Thyroid gland (tissue), 4 donors: ENCODE measurements at regions not wholly inside any gene's neighbourhood (a gene's known extent, or its start where the extent isn't known, plus 50 kb on each side); places are given as distances from the start of the nearest gene placed in this dataset.

Source experiments
- DNase-seq, 2 donors: peaks; one replicate each; pipeline ENCODE4 v3.0.0-alpha.2; 2019
- H3K27ac ChIP-seq, 3 donors: fragments of 200-600 bp; sonication (generic); 1 replicate in 2 of 3; 2 replicates in 1 of 3; pipeline ENCODE4 v1.5.1; 2016 to 2019; ENCODE audit warnings: mild to moderate bottlenecking in 1 of 3, moderate library complexity in 1 of 3
- H3K27me3 ChIP-seq: fragments of 200-600 bp; sonication (generic); one replicate; pipeline ENCODE4 v1.5.1; 2019
- H3K36me3 ChIP-seq, 2 donors: fragments of 200-600 bp; sonication (generic); one replicate each; pipeline ENCODE4 v1.5.1; 2016 to 2019
- H3K4me1 ChIP-seq, 2 donors: fragments of 200-600 bp; sonication (generic); one replicate each; pipeline ENCODE4 v1.5.1; 2017 to 2019
- H3K4me3 ChIP-seq, 3 donors: fragments of 200-600 bp; sonication (generic); replicated peaks in 1 of 3; 1 replicate in 2 of 3; 2 replicates in 1 of 3; pipeline ENCODE4 v1.5.1; 2016; ENCODE audit warnings: mild to moderate bottlenecking in 1 of 3
- H3K9me3 ChIP-seq: fragments of 200-600 bp; sonication (generic); one replicate; pipeline ENCODE4 v1.5.1; 2017
- CTCF ChIP-seq, 6 experiments: fragments of 200-600 bp in 3 of 6; fragments of 450-650 bp in 3 of 6; sonication (generic) in 3 of 6; IDR thresholded peaks; one replicate each; pipeline ENCODE4 v1.5.1; 2016 to 2019; ENCODE audit warnings: antibody characterized with exemption in 6 of 6, mild to moderate bottlenecking in 2 of 6, inconsistent platforms in 1 of 6, moderate library complexity in 1 of 6
- POLR2A ChIP-seq, 2 donors: fragments of 450-650 bp; IDR thresholded peaks; one replicate each; pipeline ENCODE4 v1.6.1; 2017; ENCODE audit warnings: antibody characterized with exemption in 2 of 2, mild to moderate bottlenecking in 2 of 2, moderate library complexity in 1 of 2
- WGBS, 2 donors: methylation state at CpG; one replicate each; pipeline ENCODE4 v1.1.5; 2017; 5-methylcytosine and 5-hydroxymethylcytosine counted together
- intact Hi-C: fragments of 100-400 bp; cut with DNase I; formaldehyde crosslinking; loops from one replicate; pipeline ENCODE4 v1.15.1; 2023

- TF ChIP-seq CTCF (IDR thresholded peaks at IDR 0.05) (no peak), POLR2A (IDR thresholded peaks at IDR 0.05) (no peak)
- intact Hi-C loops: no loop called here
- DNase-seq: no peak
- no peaks in the 10 kb centered on the region for H3K36me3 ChIP-seq
- no peak overlapping the region for H3K27ac ChIP-seq
- H3K4me3 ChIP-seq: no peak overlapping the region
- no peaks in the 10 kb centered on the region for H3K9me3 ChIP-seq
- no peaks in the 10 kb centered on the region for H3K27me3 ChIP-seq
- H3K4me1 ChIP-seq: no peaks in the 10 kb centered on the region
- WGBS, 2 donors: 68 to 76% methylated on average over 5 of the region's 5 CpGs
Measured at GRCh38 chrX:10365532-10366265, 208.9 kb downstream of the CLCN4 start.

GRCh38 chrX:10367406-10367805 lies 210.6 kb downstream of the CLCN4 start:
- no peak for DNase-seq
- Histone ChIP-seq H3K27me3 (no peaks in the 10 kb centered on the region), H3K4me3 (no peak overlapping the region), H3K4me1 (no peaks in the 10 kb centered on the region), H3K9me3 (no peaks in the 10 kb centered on the region), H3K36me3 (no peaks in the 10 kb centered on the region), H3K27ac (no peak overlapping the region)
- no peak for TF ChIP-seq POLR2A (IDR thresholded peaks at IDR 0.05)
- TF ChIP-seq CTCF (IDR thresholded peaks at IDR 0.05): no peak
- intact Hi-C loops: no loop called here
- 82 to 83% methylated on average over 5 of the region's 5 CpGs for WGBS, 2 donors

DNA sequence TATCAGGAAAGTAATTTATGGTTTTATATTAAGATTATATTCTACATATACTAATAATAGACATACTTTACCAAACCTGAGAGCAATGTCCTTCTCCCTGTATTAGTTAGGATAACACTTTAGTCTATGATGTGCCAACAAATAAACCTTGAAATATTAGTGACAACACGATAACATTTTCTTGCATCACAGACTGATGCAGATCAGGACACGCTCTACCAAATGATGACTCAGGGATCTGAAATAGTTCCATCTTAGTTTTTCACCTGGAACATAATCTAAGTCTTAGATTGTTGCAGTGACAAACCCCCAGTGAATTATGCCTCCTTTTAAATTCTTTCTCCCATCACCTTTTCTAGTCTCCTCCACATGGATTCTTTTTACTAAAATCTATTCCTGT lies 214.2 kb downstream of the CLCN4 start:
- Histone ChIP-seq H3K27ac (no peak overlapping the region), H3K9me3 (no peaks in the 10 kb centered on the region), H3K4me1 (no peaks in the 10 kb centered on the region), H3K4me3 (no peak overlapping the region), H3K27me3 (no peaks in the 10 kb centered on the region), H3K36me3 (no peaks in the 10 kb centered on the region)
- TF ChIP-seq POLR2A (IDR thresholded peaks at IDR 0.05) (no peak), CTCF (IDR thresholded peaks at IDR 0.05) (no peak)
- 90 to 100% methylated on average over 2 of the region's 2 CpGs for WGBS, 2 donors
- DNase-seq: no peak
- intact Hi-C loops: no loop called here

DNA sequence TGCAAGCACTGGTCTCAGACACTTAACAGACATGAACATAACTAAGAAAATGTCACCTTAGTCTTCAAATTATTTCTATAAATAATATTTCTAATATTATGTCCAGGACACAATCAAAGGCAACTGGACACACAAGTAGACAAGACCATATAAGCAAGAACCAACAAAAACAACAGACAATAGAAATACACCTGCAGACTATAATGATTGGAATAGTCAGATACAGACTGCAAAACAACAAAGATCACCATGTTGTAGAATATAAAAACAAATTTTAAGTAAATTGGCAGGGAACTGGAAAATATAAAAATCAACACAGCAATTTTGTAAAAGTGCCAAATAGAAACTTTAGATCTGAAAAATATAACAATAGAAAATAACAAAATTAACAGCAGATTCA lies 220.7 kb downstream of the CLCN4 start:
- H3K4me1 ChIP-seq: no peaks in the 10 kb centered on the region
- no peak for DNase-seq
- H3K36me3 ChIP-seq: no peaks in the 10 kb centered on the region
- no peaks in the 10 kb centered on the region for H3K9me3 ChIP-seq
- H3K27me3 ChIP-seq: no peaks in the 10 kb centered on the region
- intact Hi-C loops: no loop called here
- TF ChIP-seq CTCF (IDR thresholded peaks at IDR 0.05) (no peak), POLR2A (IDR thresholded peaks at IDR 0.05) (no peak)
- H3K27ac ChIP-seq: no peak overlapping the region
- no peak overlapping the region for H3K4me3 ChIP-seq

- Histone ChIP-seq H3K27me3 (no peaks in the 10 kb centered on the region), H3K4me1 (no peaks in the 10 kb centered on the region), H3K4me3 (no peak overlapping the region), H3K9me3 (no peaks in the 10 kb centered on the region), H3K36me3 (no peaks in the 10 kb centered on the region), H3K27ac (no peak overlapping the region)
- 35 to 58% methylated on average over 3 of the region's 3 CpGs for WGBS, 2 donors
- DNase-seq: no peak
- no peak for TF ChIP-seq CTCF (IDR thresholded peaks at IDR 0.05)
- TF ChIP-seq POLR2A (IDR thresholded peaks at IDR 0.05): no peak
- intact Hi-C loops: no loop called here
Measured at GRCh38 chrX:10379878-10380277, 223.1 kb downstream of the CLCN4 start.
